Peyer's patch (tissue), 4 donors: ENCODE measurements at regions not wholly inside any gene's neighbourhood (a gene's known extent, or its start where the extent isn't known, plus 50 kb on each side); places are given as distances from the start of the nearest gene placed in this dataset.

ENCODE experiments used
- CTCF ChIP-seq, 6 experiments: fragments of 450-650 bp in 4 of 6; fragments of 200-600 bp in 2 of 6; sonication (generic) in 1 of 6; IDR thresholded peaks; one replicate each; pipeline ENCODE4 v1.5.1; 2017 to 2019; ENCODE audit warnings: antibody characterized with exemption in 6 of 6, mild to moderate bottlenecking in 3 of 6, moderate library complexity in 1 of 6
- POLR2A ChIP-seq, 2 donors: fragments of 450-650 bp; IDR thresholded peaks; one replicate each; pipeline ENCODE4 v1.5.1; 2017; ENCODE audit warnings: antibody characterized with exemption in 2 of 2, mild to moderate bottlenecking in 2 of 2, moderate library complexity in 2 of 2

DNA sequence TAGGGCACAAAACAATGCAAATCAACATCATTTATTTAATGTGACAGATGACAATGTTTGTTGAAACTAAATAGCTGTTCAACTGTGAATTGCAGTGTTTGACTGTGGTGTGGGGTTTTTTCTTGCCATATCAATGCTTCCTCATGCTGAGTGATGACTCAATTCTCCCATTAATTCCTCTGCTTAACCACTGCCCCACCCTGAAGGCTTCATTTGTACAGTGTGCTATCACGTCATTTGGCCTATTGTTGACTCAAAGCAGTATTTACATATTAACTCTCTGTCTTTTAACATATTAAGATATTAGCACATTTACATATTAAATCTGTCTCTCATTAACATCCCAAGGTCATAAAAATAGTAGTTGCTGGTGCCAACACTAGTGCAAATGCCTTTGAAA lies 164.8 kb upstream of the NRXN3 start:
- TF ChIP-seq CTCF (IDR thresholded peaks at IDR 0.05) = no peak
- TF ChIP-seq POLR2A (IDR thresholded peaks at IDR 0.05) = no peak
